HEK293 (cell line): ENCODE measurements at regions not wholly inside any gene's neighbourhood (a gene's known extent, or its start where the extent isn't known, plus 50 kb on each side); places are given as distances from the start of the nearest gene placed in this dataset.

Experiments used
- CTCF ChIP-seq: fragments of 450-650 bp; formaldehyde crosslinking; IDR thresholded peaks from 2 replicates; pipeline ENCODE4 v1.5.1; 2016; ENCODE audit warnings: missing biosample characterization, missing genetic modification characterization
- KLF9 ChIP-seq: fragments of 450-650 bp; formaldehyde crosslinking; IDR thresholded peaks from 2 replicates; pipeline ENCODE4 v1.5.1; 2016; ENCODE audit warnings: missing biosample characterization, missing genetic modification characterization, low read depth
- PATZ1 ChIP-seq: fragments of 450-650 bp; formaldehyde crosslinking; IDR thresholded peaks from 2 replicates; pipeline ENCODE4 v1.5.1; 2016; ENCODE audit warnings: missing biosample characterization, missing genetic modification characterization
- ZNF335 ChIP-seq: fragments of 450-650 bp; formaldehyde crosslinking; conservative IDR thresholded peaks from 2 replicates; pipeline ENCODE4 v1.5.1; 2016; ENCODE audit warnings: missing biosample characterization, missing genetic modification characterization
- ZNF837 ChIP-seq: fragments of 450-650 bp; formaldehyde crosslinking; IDR thresholded peaks from 2 replicates; pipeline ENCODE4 v1.5.1; 2016; ENCODE audit warnings: missing biosample characterization, missing genetic modification characterization

- TF ChIP-seq PATZ1 (tag by site-specific recombination) = no peak
- TF ChIP-seq KLF9 (tag by site-specific recombination) = no peak
- TF ChIP-seq ZNF335 (tag by site-specific recombination) = no peak
- no peak for TF ChIP-seq CTCF (tag by site-specific recombination)
- TF ChIP-seq ZNF837 (tag by site-specific recombination) = no peak
Observed at GRCh38 chr7:35313575-35313974, 59.7 kb upstream of the TBX20 start.
